ENCODE measurements at regions not wholly inside any gene's neighbourhood (a gene's known extent, or its start where the extent isn't known, plus 50 kb on each side); places are given as distances from the start of the nearest gene placed in this dataset.

- DNase-seq, result no peak
Observed at GRCh38 chr9:130781569-130781968, 53.5 kb upstream of the ABL1 start.

- DNase-seq, result no peak
Observed at GRCh38 chr9:130782886-130783530, 52.0 kb upstream of the ABL1 start.

GRCh38 chr9:130785053-130785452, 50.0 kb upstream of the ABL1 start:
- no peak for DNase-seq
